SU-DHL-6 (cell line): ENCODE measurements at regions not wholly inside any gene's neighbourhood (a gene's known extent, or its start where the extent isn't known, plus 50 kb on each side); places are given as distances from the start of the nearest gene placed in this dataset.

Experiments used
- H2AFZ ChIP-seq: fragments of 200-600 bp; sonication (generic); 2 replicates; pipeline ENCODE4 v1.6.1; 2014; ENCODE audit warnings: low read depth, mild to moderate bottlenecking, moderate library complexity, mixed read lengths, antibody characterized with exemption, low read length; ENCODE audit not compliant: severe bottlenecking
- H3F3A ChIP-seq: fragments of 200-600 bp; shearing (Covaris generic); 2 replicates; pipeline ENCODE4 v1.6.0; 2016; ENCODE audit warnings: antibody characterized with exemption, mild to moderate bottlenecking; ENCODE audit not compliant: insufficient read depth
- H3K27ac ChIP-seq: fragments of 200-600 bp; sonication (generic); 2 replicates; pipeline ENCODE4 v1.5.1; 2016; ENCODE audit warnings: low read depth, mild to moderate bottlenecking, low read length, moderate library complexity, mixed read lengths
- H3K27me3 ChIP-seq: fragments of 200-600 bp; sonication (generic), shearing (Covaris generic); 2 replicates; pipeline ENCODE4 v1.6.0; 2014; ENCODE audit warnings: mild to moderate bottlenecking, low read length
- H3K36me3 ChIP-seq: fragments of 200-600 bp; sonication (generic); 2 replicates; pipeline ENCODE4 v1.6.1; 2014; ENCODE audit warnings: mild to moderate bottlenecking, low read length, mixed read lengths
- H3K4me2 ChIP-seq: fragments of 300-600, 200-600 bp; shearing (Covaris generic), sonication (generic); 2 replicates; pipeline ENCODE4 v1.6.0; 2014; ENCODE audit warnings: low read length, low read depth, mild to moderate bottlenecking; ENCODE audit not compliant: poor library complexity, severe bottlenecking
- H3K4me3 ChIP-seq: fragments of 200-600 bp; sonication (generic); 2 replicates; pipeline ENCODE4 v1.5.1; 2014; ENCODE audit warnings: antibody characterized with exemption, low read length, mild to moderate bottlenecking, mixed read lengths; ENCODE audit not compliant: insufficient read depth, poor library complexity, severe bottlenecking
- H3K79me2 ChIP-seq: fragments of 200-600 bp; sonication (generic); 2 replicates; pipeline ENCODE4 v1.6.1; 2014; ENCODE audit warnings: mild to moderate bottlenecking, low read length, moderate library complexity; ENCODE audit not compliant: insufficient read depth
- H3K9ac ChIP-seq: fragments of 200-600 bp; sonication (generic); 2 replicates; pipeline ENCODE4 v1.7.0; 2014; ENCODE audit warnings: mild to moderate bottlenecking, low read length
- H3K9me2 ChIP-seq: fragments of 200-600 bp; sonication (generic); replicated peaks from 2 replicates; pipeline ENCODE4 v1.6.1; 2014; ENCODE audit warnings: low read length; ENCODE audit not compliant: insufficient read depth
- H3K9me3 ChIP-seq: fragments of 200-600 bp; sonication (generic); 2 replicates; pipeline ENCODE4 v1.6.1; 2014; ENCODE audit warnings: low read length, mixed read lengths; ENCODE audit not compliant: insufficient read depth
- H4K20me1 ChIP-seq: fragments of 200-600 bp; sonication (generic); 2 replicates; pipeline ENCODE4 v1.6.1; 2014; ENCODE audit warnings: low read depth, mild to moderate bottlenecking, antibody characterized with exemption, low read length, moderate library complexity, mixed read lengths
- EZH2phosphoT487 ChIP-seq: fragments of 200-600 bp; sonication (generic), shearing (Covaris generic); conservative IDR thresholded peaks from 2 replicates; pipeline ENCODE4 v1.6.1; 2018; ENCODE audit warnings: mild to moderate bottlenecking, antibody characterized with exemption, low read length, moderate library complexity, mixed read lengths
- TF ChIP-seq, protein P1 (sequence below): fragments of 200-600 bp; sonication (generic); IDR thresholded peaks from one replicate; pipeline ENCODE4 v1.5.1; 2017; ENCODE audit warnings: antibody characterized with exemption, mild to moderate bottlenecking, low read length, moderate library complexity; ENCODE audit not compliant: insufficient read depth, poor library complexity, severe bottlenecking

DNA sequence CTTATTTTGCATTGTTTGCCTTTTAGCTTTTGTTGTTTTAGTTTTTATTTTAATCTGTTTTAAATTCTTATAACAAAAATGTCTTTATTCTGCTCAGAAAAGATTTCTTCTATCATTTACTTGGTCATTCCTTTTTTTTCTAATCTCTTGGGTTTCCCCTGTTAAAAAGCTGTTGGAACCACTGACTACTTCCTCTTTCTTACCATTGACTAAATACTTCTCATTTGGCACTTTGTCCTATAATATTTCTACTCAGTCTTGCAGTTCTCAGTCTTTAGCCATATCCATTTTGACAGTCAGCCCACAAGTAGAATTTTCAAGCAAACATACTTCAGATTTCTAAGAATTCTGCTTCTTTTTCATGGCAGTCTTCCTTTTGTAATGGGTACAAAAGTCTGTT, 567.2 kb downstream of the SATB2 start:
- Histone ChIP-seq H4K20me1 (no peaks in the 10 kb centered on the region), H3K79me2 (no peaks in the 10 kb centered on the region), H3K36me3 (no peaks in the 10 kb centered on the region), H3K4me2 (no peak overlapping the region), H3K9me2 (no peaks in the 10 kb centered on the region; the same call in 1 of the 2 replicates), H3K4me3 (no peak overlapping the region), H3K27ac (no peak overlapping the region), H3K9me3 (no peaks in the 10 kb centered on the region), H3K27me3 (no peaks in the 10 kb centered on the region), H3F3A (no peaks in the 10 kb centered on the region), H2AFZ (no peak overlapping the region), H3K9ac (no peak overlapping the region)
- TF ChIP-seq EZH2phosphoT487 = no peak
- TF ChIP-seq, protein P1, sequence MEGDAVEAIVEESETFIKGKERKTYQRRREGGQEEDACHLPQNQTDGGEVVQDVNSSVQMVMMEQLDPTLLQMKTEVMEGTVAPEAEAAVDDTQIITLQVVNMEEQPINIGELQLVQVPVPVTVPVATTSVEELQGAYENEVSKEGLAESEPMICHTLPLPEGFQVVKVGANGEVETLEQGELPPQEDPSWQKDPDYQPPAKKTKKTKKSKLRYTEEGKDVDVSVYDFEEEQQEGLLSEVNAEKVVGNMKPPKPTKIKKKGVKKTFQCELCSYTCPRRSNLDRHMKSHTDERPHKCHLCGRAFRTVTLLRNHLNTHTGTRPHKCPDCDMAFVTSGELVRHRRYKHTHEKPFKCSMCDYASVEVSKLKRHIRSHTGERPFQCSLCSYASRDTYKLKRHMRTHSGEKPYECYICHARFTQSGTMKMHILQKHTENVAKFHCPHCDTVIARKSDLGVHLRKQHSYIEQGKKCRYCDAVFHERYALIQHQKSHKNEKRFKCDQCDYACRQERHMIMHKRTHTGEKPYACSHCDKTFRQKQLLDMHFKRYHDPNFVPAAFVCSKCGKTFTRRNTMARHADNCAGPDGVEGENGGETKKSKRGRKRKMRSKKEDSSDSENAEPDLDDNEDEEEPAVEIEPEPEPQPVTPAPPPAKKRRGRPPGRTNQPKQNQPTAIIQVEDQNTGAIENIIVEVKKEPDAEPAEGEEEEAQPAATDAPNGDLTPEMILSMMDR = no peak

DNA sequence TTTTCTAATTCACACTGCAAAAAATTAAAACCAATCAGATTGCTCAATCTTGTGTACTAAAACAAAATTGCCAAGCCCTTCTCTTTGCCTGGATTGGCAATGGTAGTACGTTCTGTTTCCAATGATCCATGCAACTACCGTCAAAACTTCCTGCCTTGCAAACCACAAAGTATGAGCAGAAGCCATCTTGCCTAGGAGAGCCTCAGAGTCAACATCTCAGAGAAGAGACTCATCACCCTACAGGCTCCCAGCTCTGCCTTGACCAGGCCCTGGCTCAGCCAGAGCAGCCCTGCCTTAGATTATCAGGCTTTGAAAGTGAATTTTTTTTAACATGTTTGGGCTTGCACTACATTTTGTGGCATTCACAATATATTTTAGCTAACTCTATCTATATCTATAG, 574.1 kb downstream of the SATB2 start:
- Histone ChIP-seq H4K20me1 (no peaks in the 10 kb centered on the region), H3K4me3 (no peak overlapping the region), H2AFZ (no peak overlapping the region), H3K9me3 (no peaks in the 10 kb centered on the region), H3K9ac (no peak overlapping the region), H3F3A (no peaks in the 10 kb centered on the region), H3K36me3 (no peaks in the 10 kb centered on the region), H3K79me2 (no peaks in the 10 kb centered on the region), H3K27ac (no peak overlapping the region), H3K9me2 (no peaks in the 10 kb centered on the region; the same call in 1 of the 2 replicates), H3K4me2 (no peak overlapping the region), H3K27me3 (no peaks in the 10 kb centered on the region)
- TF ChIP-seq EZH2phosphoT487 = no peak
- TF ChIP-seq, protein P1 = no peak

DNA sequence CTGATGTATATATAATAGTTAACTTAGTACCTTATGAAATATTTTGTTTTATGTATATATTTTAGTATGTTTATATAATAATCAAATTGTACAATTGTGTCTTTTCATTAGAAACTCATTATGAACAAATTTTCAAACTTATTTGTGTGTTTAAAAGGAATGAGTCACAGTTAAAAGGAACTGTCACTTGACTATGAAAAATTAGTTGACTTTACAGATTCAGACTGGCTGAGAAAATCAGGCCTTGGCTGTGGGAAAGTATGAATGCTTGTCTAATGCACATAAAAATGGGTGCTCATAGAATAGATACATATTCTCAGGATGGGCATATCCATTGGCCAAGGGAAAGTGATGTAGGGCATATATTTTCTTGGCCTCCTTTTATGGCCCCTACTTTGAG, 576.8 kb downstream of the SATB2 start:
- Histone ChIP-seq H3K27ac (no peak overlapping the region), H3K4me3 (no peak overlapping the region), H4K20me1 (no peaks in the 10 kb centered on the region), H2AFZ (no peak overlapping the region), H3K4me2 (no peak overlapping the region), H3K27me3 (no peaks in the 10 kb centered on the region), H3K36me3 (no peaks in the 10 kb centered on the region), H3F3A (no peaks in the 10 kb centered on the region), H3K79me2 (no peaks in the 10 kb centered on the region), H3K9ac (no peak overlapping the region), H3K9me3 (no peaks in the 10 kb centered on the region), H3K9me2 (no peaks in the 10 kb centered on the region; the same call in 1 of the 2 replicates)
- TF ChIP-seq, protein P1 = no peak
- TF ChIP-seq EZH2phosphoT487 = no peak

DNA sequence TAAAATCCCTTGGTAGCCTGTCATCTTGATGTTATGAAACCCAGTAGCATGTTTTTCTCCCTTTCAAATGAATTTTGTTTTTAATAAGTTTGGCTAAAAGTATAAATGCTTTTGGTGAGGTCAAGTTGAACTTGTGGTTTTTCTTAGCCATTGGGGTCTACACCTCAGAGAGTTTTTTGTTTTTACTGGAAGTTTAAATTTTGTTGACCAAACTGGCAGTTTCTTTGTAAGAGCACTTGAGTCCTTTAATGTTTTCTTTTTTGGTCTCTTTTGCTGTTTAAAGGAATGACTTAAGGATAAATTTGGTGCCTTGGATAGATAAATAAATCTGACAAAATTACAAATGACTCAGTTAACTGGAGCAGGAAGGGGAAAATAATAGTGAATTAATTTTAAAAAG, 577.3 kb downstream of the SATB2 start:
- no peak overlapping the region for H3K9ac ChIP-seq
- no peaks in the 10 kb centered on the region; the same call in 1 of the 2 replicates for H3K9me2 ChIP-seq
- H2AFZ ChIP-seq = no peak overlapping the region
- H3K36me3 ChIP-seq = no peaks in the 10 kb centered on the region
- H3K9me3 ChIP-seq = no peaks in the 10 kb centered on the region
- no peak overlapping the region for H3K4me2 ChIP-seq
- TF ChIP-seq EZH2phosphoT487 = no peak
- TF ChIP-seq, protein P1 = no peak
- no peaks in the 10 kb centered on the region for H4K20me1 ChIP-seq
- H3K79me2 ChIP-seq = no peaks in the 10 kb centered on the region
- no peak overlapping the region for H3K27ac ChIP-seq
- no peaks in the 10 kb centered on the region for H3K27me3 ChIP-seq
- H3F3A ChIP-seq = no peaks in the 10 kb centered on the region
- no peak overlapping the region for H3K4me3 ChIP-seq
